GM12865 (cell line): ENCODE measurements at regions not wholly inside any gene's neighbourhood (a gene's known extent, or its start where the extent isn't known, plus 50 kb on each side); places are given as distances from the start of the nearest gene placed in this dataset.

Experiments
- DNase-seq: peaks from one replicate; pipeline ENCODE4 v3.0.0; 2010; ENCODE audit warnings: low read depth
- H3K4me3 ChIP-seq: 2 replicates; pipeline ENCODE4 v1.5.1; 2011; ENCODE audit warnings: mild to moderate bottlenecking, low read depth, low read length, control low read depth
- CTCF ChIP-seq: IDR thresholded peaks from 2 replicates; pipeline ENCODE4 v1.5.1; 2011; ENCODE audit warnings: low read length, control low read depth, low read depth, inconsistent platforms; ENCODE audit not compliant: insufficient read depth; ENCODE audit errors: missing control alignments

GRCh38 chr2:15701991-15702390, 110.3 kb downstream of the DDX1 start:
- H3K4me3 ChIP-seq = no peak overlapping the region
- no peak for DNase-seq
- TF ChIP-seq CTCF = no peak

- no peak for TF ChIP-seq CTCF
- DNase-seq = no peak
- no peak overlapping the region for H3K4me3 ChIP-seq
These were observed 110.8 kb downstream of the DDX1 start for GRCh38 chr2:15702452-15702851.

GRCh38 chr2:15703365-15703869, 111.7 kb downstream of the DDX1 start:
- TF ChIP-seq CTCF = no peak
- DNase-seq = no peak
- no peak overlapping the region for H3K4me3 ChIP-seq

GRCh38 chr2:15704086-15704787, 112.6 kb downstream of the DDX1 start:
- no peak for DNase-seq
- H3K4me3 ChIP-seq = no peak overlapping the region
- no peak for TF ChIP-seq CTCF

- no peak for DNase-seq
- no peak for TF ChIP-seq CTCF
- no peak overlapping the region for H3K4me3 ChIP-seq
These were observed 113.1 kb downstream of the DDX1 start for GRCh38 chr2:15704788-15705115.

- no peak for DNase-seq
- no peak overlapping the region for H3K4me3 ChIP-seq
- TF ChIP-seq CTCF = no peak
These were observed 113.6 kb downstream of the DDX1 start for GRCh38 chr2:15705310-15705709.

- TF ChIP-seq CTCF = no peak
- H3K4me3 ChIP-seq = no peak overlapping the region
- DNase-seq = no peak
These were observed 114.2 kb downstream of the DDX1 start for GRCh38 chr2:15705839-15706386.
